ENCODE measurements at regions not wholly inside any gene's neighbourhood (a gene's known extent, or its start where the extent isn't known, plus 50 kb on each side); places are given as distances from the start of the nearest gene placed in this dataset.

- ATAC-seq, result peak; percentile 94
- intact Hi-C loops (cut with DNase I, micrococcal nuclease), result no loop called here
- peak; percentile 66 to 74 for DNase-seq
Observed at GRCh38 chr20:1827974-1828785, 67.0 kb upstream of the SIRPA start.

- intact Hi-C loops (cut with DNase I, micrococcal nuclease), result no loop called here
- ATAC-seq (no peak), DNase-seq (no peak)
Observed at GRCh38 chr20:1827510-1827973, 67.7 kb upstream of the SIRPA start.

- DNase-seq (no peak), ATAC-seq (no peak)
- intact Hi-C loops (cut with DNase I, micrococcal nuclease), result no loop called here
Observed at GRCh38 chr20:1825938-1826445, 69.2 kb upstream of the SIRPA start.

GRCh38 chr20:1825507-1825906, 69.7 kb upstream of the SIRPA start:
- DNase-seq (no peak), ATAC-seq (no peak)
- intact Hi-C loops (cut with DNase I, micrococcal nuclease), result no loop called here

- ATAC-seq, result no peak
- intact Hi-C loops (cut with DNase I, micrococcal nuclease), result no loop called here
- no peak for DNase-seq
Observed at GRCh38 chr20:1824834-1825233, 70.4 kb upstream of the SIRPA start.

GRCh38 chr20:1824181-1824580, 71.0 kb upstream of the SIRPA start:
- DNase-seq (no peak), ATAC-seq (no peak)
- intact Hi-C loops (cut with DNase I, micrococcal nuclease), result no loop called here

- no peak for ATAC-seq
Observed at GRCh38 chr20:1823450-1823844, 71.8 kb upstream of the SIRPA start.

GRCh38 chr20:1822564-1823449, 72.4 kb upstream of the SIRPA start:
- intact Hi-C loops (cut with DNase I, micrococcal nuclease), result no loop called here
- DNase-seq (no peak), ATAC-seq (no peak)

More at GRCh38 chr20:1823450-1823844, 71.8 kb upstream of the SIRPA start:
- intact Hi-C loops (cut with DNase I, micrococcal nuclease), result no loop called here
- DNase-seq, result no peak

- intact Hi-C loops (cut with DNase I, micrococcal nuclease), result no loop called here
- peak; percentile 24 for ATAC-seq
- no peak for DNase-seq
Observed at GRCh38 chr20:1820138-1821079, 74.8 kb upstream of the SIRPA start.

- ATAC-seq (no peak), DNase-seq (peak in 1 of 2 donors; percentile 20)
- intact Hi-C loops (cut with DNase I, micrococcal nuclease), result no loop called here
Observed at GRCh38 chr20:1819311-1820137, 75.7 kb upstream of the SIRPA start.

- intact Hi-C loops (cut with DNase I, micrococcal nuclease), result no loop called here
- no peak for ATAC-seq
Observed at GRCh38 chr20:1818895-1819294, 76.3 kb upstream of the SIRPA start.

GRCh38 chr20:1818247-1818840, 76.9 kb upstream of the SIRPA start:
- DNase-seq, result no peak
- no peak for ATAC-seq
- intact Hi-C loops (cut with DNase I, micrococcal nuclease), result no loop called here

More at GRCh38 chr20:1818895-1819294, 76.3 kb upstream of the SIRPA start:
- DNase-seq, result peak in 1 of 2 donors; percentile 19

- DNase-seq (peak in 1 of 2 donors; percentile 5), ATAC-seq (no peak)
- intact Hi-C loops (cut with DNase I, micrococcal nuclease), result no loop called here
Observed at GRCh38 chr20:1817577-1818211, 77.5 kb upstream of the SIRPA start.

GRCh38 chr20:1816384-1817381, 78.5 kb upstream of the SIRPA start:
- intact Hi-C loops (cut with DNase I, micrococcal nuclease), result no loop called here
- no peak for ATAC-seq
- peak in 1 of 2 donors; percentile 19 for DNase-seq

- DNase-seq (peak in 1 of 2 donors; percentile 8), ATAC-seq (no peak)
- intact Hi-C loops (cut with DNase I, micrococcal nuclease), result no loop called here
Observed at GRCh38 chr20:1815502-1816085, 79.6 kb upstream of the SIRPA start.
